ENCODE measurements at regions not wholly inside any gene's neighbourhood (a gene's known extent, or its start where the extent isn't known, plus 50 kb on each side); places are given as distances from the start of the nearest gene placed in this dataset.
"Not testable (repeated sequence)": the region's sequence is repeated elsewhere in the genome, so short reads cannot be mapped to it uniquely, and the experiment has no call there.

- TF ChIP-seq CTCF (IDR thresholded peaks at IDR 0.05; ENCODE audit: low read depth, low read length, missing control alignments): no peak
- H3K4me3 ChIP-seq (replicated peaks; ENCODE audit: low read depth, low read length): peak overlapping the region; percentile 49
- peak; percentile 85 for DNase-seq (ENCODE audit: extremely low read depth, low read depth)
These were observed 112.5 kb upstream of the NBPF11 start for GRCh38 chr1:148264374-148265276.

- DNase-seq (ENCODE audit: extremely low read depth, low read depth): no peak
- TF ChIP-seq CTCF (IDR thresholded peaks at IDR 0.05; ENCODE audit: low read depth, low read length, missing control alignments): no peak
- peak overlapping the region; percentile 49 for H3K4me3 ChIP-seq (replicated peaks; ENCODE audit: low read depth, low read length)
These were observed 111.8 kb upstream of the NBPF11 start for GRCh38 chr1:148263906-148264255.

GRCh38 chr1:148263128-148263905, 111.2 kb upstream of the NBPF11 start:
- no peak for TF ChIP-seq CTCF (IDR thresholded peaks at IDR 0.05; ENCODE audit: low read depth, low read length, missing control alignments)
- peak overlapping the region; percentile 49 for H3K4me3 ChIP-seq (replicated peaks; ENCODE audit: low read depth, low read length)
- peak; percentile 63 for DNase-seq (ENCODE audit: extremely low read depth, low read depth)

- DNase-seq (ENCODE audit: extremely low read depth, low read depth); H3K4me3 ChIP-seq (replicated peaks; ENCODE audit: low read depth, low read length): not testable (repeated sequence)
These were observed 109.6 kb upstream of the NBPF11 start for GRCh38 chr1:148261684-148262083.

GRCh38 chr1:148257886-148258285, 105.8 kb upstream of the NBPF11 start:
- H3K4me3 ChIP-seq (replicated peaks; ENCODE audit: low read depth, low read length); DNase-seq (ENCODE audit: extremely low read depth, low read depth): not testable (repeated sequence)

- H3K4me3 ChIP-seq (replicated peaks; ENCODE audit: low read depth, low read length); DNase-seq (ENCODE audit: extremely low read depth, low read depth): not testable (repeated sequence)
- TF ChIP-seq CTCF (IDR thresholded peaks at IDR 0.05; ENCODE audit: low read depth, low read length, missing control alignments): peak; percentile 58
These were observed 102.7 kb upstream of the NBPF11 start for GRCh38 chr1:148254611-148255429.

GRCh38 chr1:148253808-148254207, 101.7 kb upstream of the NBPF11 start:
- not testable (repeated sequence) for DNase-seq (ENCODE audit: extremely low read depth, low read depth)

GRCh38 chr1:148248798-148249197, 96.7 kb upstream of the NBPF11 start:
- not testable (repeated sequence) for H3K4me3 ChIP-seq (replicated peaks; ENCODE audit: low read depth, low read length); DNase-seq (ENCODE audit: extremely low read depth, low read depth)

More at GRCh38 chr1:148253808-148254207, 101.7 kb upstream of the NBPF11 start:
- not testable (repeated sequence) for H3K4me3 ChIP-seq (replicated peaks; ENCODE audit: low read depth, low read length)

- not testable (repeated sequence) for H3K4me3 ChIP-seq (replicated peaks; ENCODE audit: low read depth, low read length); DNase-seq (ENCODE audit: extremely low read depth, low read depth)
These were observed 94.3 kb upstream of the NBPF11 start for GRCh38 chr1:148246258-148246861.

- DNase-seq (ENCODE audit: extremely low read depth, low read depth); H3K4me3 ChIP-seq (replicated peaks; ENCODE audit: low read depth, low read length): not testable (repeated sequence)
These were observed 93.8 kb upstream of the NBPF11 start for GRCh38 chr1:148245843-148246242.

GRCh38 chr1:148245443-148245842, 93.4 kb upstream of the NBPF11 start:
- not testable (repeated sequence) for DNase-seq (ENCODE audit: extremely low read depth, low read depth); H3K4me3 ChIP-seq (replicated peaks; ENCODE audit: low read depth, low read length)

- not testable (repeated sequence) for H3K4me3 ChIP-seq (replicated peaks; ENCODE audit: low read depth, low read length); DNase-seq (ENCODE audit: extremely low read depth, low read depth)
These were observed 81.2 kb upstream of the NBPF11 start for GRCh38 chr1:148233250-148233649.

All from HFF-Myc (cell line).